Nephron progenitor cell (in vitro differentiated cells): ENCODE measurements at regions not wholly inside any gene's neighbourhood (a gene's known extent, or its start where the extent isn't known, plus 50 kb on each side); places are given as distances from the start of the nearest gene placed in this dataset.

Source experiments
- DNase-seq: peaks from one replicate; pipeline ENCODE4 v3.0.0; 2021
- H3K27ac Mint-ChIP-seq: 2 replicates; pipeline ENCODE4 v1.8.0; 2021; ENCODE audit warnings: mild to moderate bottlenecking, moderate library complexity, mixed read lengths
- H3K27me3 Mint-ChIP-seq: 2 replicates; pipeline ENCODE4 v1.8.0; 2021; ENCODE audit warnings: mild to moderate bottlenecking, low read depth, mixed read lengths; ENCODE audit not compliant: poor library complexity
- H3K36me3 Mint-ChIP-seq: 2 replicates; pipeline ENCODE4 v1.8.0; 2021; ENCODE audit warnings: low read depth, mixed read lengths
- H3K4me1 Mint-ChIP-seq: 2 replicates; pipeline ENCODE4 v1.8.0; 2021; ENCODE audit warnings: mixed read lengths
- H3K4me3 Mint-ChIP-seq: 2 replicates; pipeline ENCODE4 v1.8.0; 2021; ENCODE audit warnings: mild to moderate bottlenecking, moderate library complexity, mixed read lengths
- H3K9me3 Mint-ChIP-seq: 2 replicates; pipeline ENCODE4 v1.8.0; 2021; ENCODE audit warnings: mild to moderate bottlenecking, moderate library complexity, mixed read lengths
- CTCF ChIP-seq: fragments of 200-600 bp; sonication (generic); IDR thresholded peaks from 2 replicates; pipeline ENCODE4 v1.5.0; 2021; ENCODE audit warnings: antibody characterized with exemption

DNA sequence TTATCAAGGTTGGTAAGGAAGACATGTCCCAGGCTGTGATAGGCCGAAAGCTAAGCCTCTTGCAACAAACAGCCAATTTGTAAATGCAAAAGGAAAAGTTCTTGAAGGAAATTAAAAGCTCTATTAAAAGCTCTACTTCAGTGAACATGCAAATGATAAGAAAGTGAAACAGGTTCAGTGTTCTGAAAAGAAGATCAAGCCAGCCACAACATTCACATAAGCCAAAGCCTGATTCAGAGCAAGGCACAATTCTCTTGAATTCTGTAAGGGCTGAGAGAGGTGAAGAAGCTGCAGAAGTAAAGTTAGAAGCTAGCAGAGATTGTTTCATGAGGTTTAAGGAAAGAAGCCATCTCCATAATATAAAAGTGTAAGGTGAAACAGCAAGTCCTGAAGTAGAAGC is 1259.5 kb upstream of the PIK3C3 start:
- TF ChIP-seq CTCF, result no peak
- H3K27me3 Mint-ChIP-seq, result peaks cover 5% of the 10 kb centered on the region
- H3K36me3 Mint-ChIP-seq, result peaks cover 7% of the 10 kb centered on the region
- no peak for DNase-seq
- no peak overlapping the region for H3K4me3 Mint-ChIP-seq
- H3K9me3 Mint-ChIP-seq, result peaks cover 40% of the 10 kb centered on the region
- H3K27ac Mint-ChIP-seq, result no peak overlapping the region
- no peaks in the 10 kb centered on the region for H3K4me1 Mint-ChIP-seq

DNA sequence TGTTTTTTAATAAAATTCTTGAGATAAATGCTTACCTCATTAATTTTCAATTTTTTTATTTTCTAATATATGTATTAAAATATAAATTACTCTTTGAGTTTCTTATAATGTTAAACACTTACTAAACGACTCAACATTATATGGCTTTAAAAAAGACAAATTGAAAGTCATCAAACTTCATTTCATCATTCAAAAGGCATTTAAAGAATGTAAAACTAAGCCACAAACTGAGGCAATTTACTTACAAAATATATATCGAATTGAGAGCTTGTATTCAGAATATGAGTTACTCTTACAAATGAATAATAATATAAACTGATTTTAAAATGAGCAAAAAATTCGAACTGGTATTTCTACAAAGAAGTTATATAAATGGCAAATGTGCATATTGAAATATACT is 1262.2 kb upstream of the PIK3C3 start:
- H3K27ac Mint-ChIP-seq, result no peak overlapping the region
- H3K9me3 Mint-ChIP-seq, result peaks cover 22% of the 10 kb centered on the region
- H3K27me3 Mint-ChIP-seq, result no peaks in the 10 kb centered on the region
- H3K36me3 Mint-ChIP-seq, result peaks cover 6% of the 10 kb centered on the region
- H3K4me3 Mint-ChIP-seq, result no peak overlapping the region
- no peak for TF ChIP-seq CTCF
- peaks cover 20% of the 10 kb centered on the region for H3K4me1 Mint-ChIP-seq
- no peak for DNase-seq

DNA sequence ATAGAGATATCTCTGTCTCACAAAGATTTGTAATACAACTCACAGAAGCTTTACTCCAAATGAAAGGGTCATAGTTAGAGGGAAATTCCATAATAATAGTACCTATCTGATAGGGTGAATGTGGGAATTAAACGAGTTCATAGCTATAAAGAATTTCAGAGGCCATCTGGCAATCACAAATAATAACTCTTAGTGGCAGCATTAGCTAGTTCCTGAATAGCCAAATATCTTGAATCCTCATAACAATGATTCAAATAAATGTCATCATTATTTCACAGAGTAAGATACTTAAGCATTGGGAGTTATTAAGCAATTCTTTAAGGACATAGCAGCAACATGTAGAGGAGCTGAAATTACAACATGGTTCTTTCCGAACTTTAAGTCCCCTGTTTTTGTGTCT is 1265.0 kb upstream of the PIK3C3 start:
- Mint-ChIP-seq H3K4me3 (no peak overlapping the region), H3K4me1 (peaks cover 38% of the 10 kb centered on the region), H3K9me3 (peaks cover 13% of the 10 kb centered on the region), H3K27ac (peak overlapping the region; percentile 82), H3K36me3 (peaks cover 5% of the 10 kb centered on the region), H3K27me3 (no peaks in the 10 kb centered on the region)
- no peak for TF ChIP-seq CTCF
- no peak for DNase-seq

- Mint-ChIP-seq H3K4me1 (peaks cover 38% of the 10 kb centered on the region), H3K9me3 (peaks cover 5% of the 10 kb centered on the region), H3K27me3 (no peaks in the 10 kb centered on the region), H3K36me3 (peaks cover 5% of the 10 kb centered on the region), H3K4me3 (no peak overlapping the region), H3K27ac (peak overlapping the region; percentile 24)
- no peak for TF ChIP-seq CTCF
- DNase-seq, result peak; percentile 4
These were observed 1267.6 kb upstream of the PIK3C3 start for GRCh38 chr18:40687399-40687798.

DNA sequence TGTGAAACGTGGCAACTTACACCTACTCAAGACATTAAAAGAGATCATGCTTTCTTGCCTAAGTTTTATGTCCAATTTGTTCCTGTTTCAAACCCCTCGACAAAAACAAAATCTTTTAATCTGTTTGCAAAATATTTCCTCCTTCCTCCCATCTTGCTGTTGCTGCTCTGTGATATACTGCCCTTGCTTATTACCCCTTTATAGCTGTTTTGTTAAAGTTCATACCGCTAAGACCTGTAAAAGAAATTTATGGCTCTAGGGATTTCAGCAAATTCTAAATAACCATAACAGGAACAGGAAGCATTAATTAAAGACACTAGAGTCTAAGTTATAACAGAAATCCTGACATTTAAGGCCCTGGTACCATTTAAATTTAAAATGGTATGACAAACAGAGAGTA is 1268.2 kb upstream of the PIK3C3 start:
- Mint-ChIP-seq H3K27me3 (no peaks in the 10 kb centered on the region), H3K4me1 (peaks cover 38% of the 10 kb centered on the region), H3K4me3 (no peak overlapping the region), H3K27ac (peak overlapping the region; percentile 6), H3K36me3 (peaks cover 5% of the 10 kb centered on the region), H3K9me3 (peaks cover 5% of the 10 kb centered on the region)
- TF ChIP-seq CTCF, result no peak
- DNase-seq, result no peak

- peaks cover 5% of the 10 kb centered on the region for H3K36me3 Mint-ChIP-seq
- peaks cover 38% of the 10 kb centered on the region for H3K4me1 Mint-ChIP-seq
- no peak overlapping the region for H3K27ac Mint-ChIP-seq
- no peaks in the 10 kb centered on the region for H3K27me3 Mint-ChIP-seq
- no peak overlapping the region for H3K4me3 Mint-ChIP-seq
- H3K9me3 Mint-ChIP-seq, result peaks cover 5% of the 10 kb centered on the region
- TF ChIP-seq CTCF, result no peak
- DNase-seq, result no peak
These were observed 1269.8 kb upstream of the PIK3C3 start for GRCh38 chr18:40685219-40685618.
